LNCaP clone FGC (cell line): ENCODE measurements at regions not wholly inside any gene's neighbourhood (a gene's known extent, or its start where the extent isn't known, plus 50 kb on each side); places are given as distances from the start of the nearest gene placed in this dataset.

ENCODE experiments used
- DNase-seq: peaks from one replicate; pipeline ENCODE4 v3.0.0-alpha.2; 2011; ENCODE audit warnings: low read depth
- H3K4me3 ChIP-seq: 2 replicates; pipeline ENCODE4 v1.5.1; 2011; ENCODE audit warnings: mild to moderate bottlenecking, low read depth, low read length, control low read depth
- CTCF ChIP-seq: IDR thresholded peaks from 2 replicates; pipeline ENCODE4 v1.5.1; 2012; ENCODE audit warnings: mild to moderate bottlenecking; ENCODE audit not compliant: control insufficient read depth, insufficient read depth; ENCODE audit errors: extremely low read depth

DNA sequence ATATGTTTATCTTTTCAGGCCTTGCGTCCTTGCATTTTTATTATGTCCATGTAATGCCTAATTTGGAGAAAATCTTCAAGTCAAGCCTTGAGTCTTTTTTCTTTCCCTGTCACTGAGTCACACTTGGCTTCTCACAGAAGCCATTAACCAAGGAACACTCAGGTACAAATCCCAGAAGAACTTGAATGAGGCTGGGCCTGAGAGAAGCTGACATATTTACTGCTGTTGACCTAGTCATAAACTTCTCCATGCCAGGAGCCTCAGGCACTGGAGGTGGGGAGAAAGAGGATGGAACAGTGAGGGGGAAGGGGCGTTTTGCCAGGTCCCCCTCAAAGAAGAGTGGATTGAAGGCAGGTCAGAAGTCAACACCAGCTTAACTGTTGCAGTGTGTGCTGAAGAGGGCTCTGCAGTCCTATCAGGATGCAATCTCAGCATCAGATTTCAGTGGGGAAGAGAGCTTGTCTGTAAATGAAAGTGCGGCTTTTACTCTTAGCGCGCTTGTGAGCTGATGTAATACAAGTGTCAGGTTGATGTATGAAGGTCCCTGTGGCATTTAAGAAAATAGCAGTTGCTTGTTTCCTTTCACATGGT is 526.0 kb downstream of the ETS1 start:
- DNase-seq, result no peak
- TF ChIP-seq CTCF, result no peak
- H3K4me3 ChIP-seq, result no peak overlapping the region

GRCh38 chr11:128058580-128059208 is 528.7 kb downstream of the ETS1 start:
- DNase-seq, result no peak
- no peak overlapping the region for H3K4me3 ChIP-seq
- TF ChIP-seq CTCF, result no peak

DNA sequence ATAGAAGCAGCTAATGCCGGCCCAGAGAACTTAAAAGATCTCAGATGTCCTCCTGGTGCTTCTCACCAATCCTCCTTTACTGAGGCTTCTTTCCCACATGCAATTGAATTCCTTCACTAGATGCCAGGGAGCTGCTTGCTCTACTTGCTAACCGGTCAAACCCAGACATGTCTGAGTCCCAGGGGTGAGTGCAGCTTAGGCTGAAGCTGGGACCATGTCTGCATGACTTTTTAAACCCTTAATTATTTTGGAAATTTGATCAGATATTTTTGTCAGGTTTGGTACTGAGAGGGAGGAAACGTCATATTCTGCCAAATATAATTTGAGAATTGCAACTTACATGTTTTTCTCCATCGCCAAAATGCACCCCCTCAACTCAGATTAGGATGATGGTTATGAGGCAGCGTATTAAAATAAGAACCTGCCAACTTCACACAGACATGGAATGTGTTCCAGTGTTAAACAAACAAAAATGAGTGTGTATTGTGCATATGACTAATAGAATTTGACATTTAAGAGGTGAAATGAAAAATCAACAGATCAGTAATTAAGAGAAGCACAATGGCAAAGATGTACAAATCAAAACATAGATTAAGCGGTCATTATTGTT is 529.5 kb downstream of the ETS1 start:
- no peak for TF ChIP-seq CTCF
- no peak overlapping the region for H3K4me3 ChIP-seq

GRCh38 chr11:128055576-128056217 is 531.7 kb downstream of the ETS1 start:
- no peak overlapping the region for H3K4me3 ChIP-seq
- no peak for DNase-seq
- no peak for TF ChIP-seq CTCF

More for the DNA sequence above, 529.5 kb downstream of the ETS1 start:
- DNase-seq, result no peak

DNA sequence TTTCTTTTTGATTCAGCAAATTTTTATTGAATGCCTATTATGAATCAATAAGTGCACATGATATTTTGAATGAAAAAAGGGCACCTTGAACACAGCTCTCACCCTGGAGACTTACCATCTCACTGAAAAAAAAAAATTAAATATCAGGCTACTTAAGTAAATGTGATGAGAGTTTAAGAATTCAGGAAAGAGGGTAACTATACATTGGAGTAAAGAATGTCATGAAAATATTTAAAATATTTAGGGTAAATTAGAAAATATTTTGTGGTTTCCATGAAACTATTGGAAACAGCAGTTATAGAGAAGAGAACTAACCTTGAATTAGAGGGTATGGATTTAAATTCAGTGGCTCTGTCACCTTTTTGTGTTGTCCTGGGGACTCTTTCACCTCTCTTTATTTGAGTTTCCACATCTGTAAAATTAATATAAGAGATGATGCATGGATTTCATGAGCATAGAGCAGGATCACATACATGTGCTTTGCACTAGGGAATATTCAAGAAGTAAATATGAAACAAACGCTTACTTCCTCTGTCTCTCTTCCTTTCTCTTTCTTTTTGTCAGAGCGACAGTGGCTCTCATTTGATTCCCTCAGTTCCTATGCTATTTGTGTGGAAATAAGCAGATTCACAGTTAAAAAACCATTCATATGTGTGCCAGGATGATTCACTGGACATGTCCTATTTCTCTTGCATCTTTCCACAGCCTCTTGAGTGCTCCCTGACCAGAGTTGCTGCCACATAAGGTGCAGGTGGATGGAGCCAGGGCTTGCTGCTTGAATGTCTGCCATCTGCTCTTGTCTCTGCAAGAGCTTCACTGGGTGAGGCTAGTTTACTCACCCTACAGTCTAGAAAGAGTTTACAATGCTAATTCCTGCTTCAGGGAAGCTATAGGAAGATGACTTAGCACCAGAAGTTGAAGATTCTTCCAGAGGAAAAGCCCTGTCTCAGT is 533.1 kb downstream of the ETS1 start:
- no peak overlapping the region for H3K4me3 ChIP-seq
- DNase-seq, result no peak

More for the DNA sequence above, 533.1 kb downstream of the ETS1 start:
- no peak for TF ChIP-seq CTCF
